Keratinocyte (primary cell): ENCODE measurements at regions not wholly inside any gene's neighbourhood (a gene's known extent, or its start where the extent isn't known, plus 50 kb on each side); places are given as distances from the start of the nearest gene placed in this dataset.

Source experiments
- DNase-seq: peaks from one replicate; pipeline ENCODE4 v3.0.0-alpha.2; 2011; ENCODE audit warnings: low read depth, missing footprints, low spot score
- FAIRE-seq: peaks from 2 replicates; lab custom pipeline; 2011; peaks lifted over from hg19 to GRCh38; lab: Jason Lieb, UNC
- H2AFZ ChIP-seq: 2 replicates; pipeline ENCODE4 v1.6.0; 2012; ENCODE audit warnings: low read length, control low read depth, inconsistent platforms; ENCODE audit not compliant: control insufficient read depth
- H3K27ac ChIP-seq: 2 replicates; pipeline ENCODE4 v1.5.1; 2011; ENCODE audit warnings: low read length; ENCODE audit not compliant: control insufficient read depth, insufficient read depth
- H3K27me3 ChIP-seq: 3 replicates; pipeline ENCODE4 v1.6.0; 2011; ENCODE audit warnings: low read length; ENCODE audit not compliant: control insufficient read depth, insufficient read depth; ENCODE audit errors: extremely low read depth
- H3K36me3 ChIP-seq, 2 experiments: 2 replicates in 1 of 2; 3 replicates in 1 of 2; pipeline ENCODE4 v1.5.1; 2011; ENCODE audit warnings: low read length in 2 of 2, mild to moderate bottlenecking in 1 of 2; ENCODE audit not compliant: control insufficient read depth in 2 of 2, insufficient read depth in 2 of 2; ENCODE audit errors: extremely low read depth in 1 of 2
- H3K4me1 ChIP-seq: 3 replicates; pipeline ENCODE4 v1.5.1; 2011; ENCODE audit warnings: low read length; ENCODE audit not compliant: control insufficient read depth, insufficient read depth; ENCODE audit errors: extremely low read depth
- H3K4me2 ChIP-seq: 3 replicates; pipeline ENCODE4 v1.6.0; 2011; ENCODE audit warnings: low read depth, low read length; ENCODE audit not compliant: control insufficient read depth, insufficient read depth; ENCODE audit errors: extremely low read depth
- H3K4me3 ChIP-seq, 3 experiments: fragments of 200-600 bp in 1 of 3; sonication (generic) in 1 of 3; 2 replicates in 2 of 3; 3 replicates in 1 of 3; pipeline ENCODE4 v1.5.1; 2011 to 2016; ENCODE audit warnings: low read length in 3 of 3, mild to moderate bottlenecking in 3 of 3, control low read depth in 2 of 3, inconsistent platforms in 1 of 3, low read depth in 1 of 3, mixed read lengths in 1 of 3, mixed run types in 1 of 3, moderate library complexity in 1 of 3; ENCODE audit not compliant: control insufficient read depth in 2 of 3, insufficient read depth in 2 of 3; ENCODE audit errors: extremely low read depth in 1 of 3
- H3K79me2 ChIP-seq: 2 replicates; pipeline ENCODE4 v1.6.0; 2012; ENCODE audit warnings: low read length; ENCODE audit not compliant: control insufficient read depth, insufficient read depth
- H3K9ac ChIP-seq: 3 replicates; pipeline ENCODE4 v1.6.0; 2011; ENCODE audit warnings: low read length; ENCODE audit not compliant: control insufficient read depth, insufficient read depth; ENCODE audit errors: extremely low read depth
- H3K9me1 ChIP-seq: 3 replicates; pipeline ENCODE4 v1.6.0; 2011; ENCODE audit warnings: low read length; ENCODE audit not compliant: control insufficient read depth, insufficient read depth; ENCODE audit errors: extremely low read depth
- H3K9me3 ChIP-seq: 2 replicates; pipeline ENCODE4 v1.5.1; 2012; ENCODE audit warnings: low read depth, low read length; ENCODE audit not compliant: control insufficient read depth
- H4K20me1 ChIP-seq: 3 replicates; pipeline ENCODE4 v1.6.0; 2011; ENCODE audit warnings: low read length; ENCODE audit not compliant: control insufficient read depth, insufficient read depth; ENCODE audit errors: extremely low read depth
- EZH2 ChIP-seq: IDR thresholded peaks from one replicate; pipeline ENCODE4 v1.6.1; 2012; ENCODE audit warnings: inconsistent platforms, mild to moderate bottlenecking, low read length, moderate library complexity
- dilution Hi-C: fragments of 300-500 bp; cut with MboI; formaldehyde crosslinking; loops from one replicate; pipeline ENCODE4 v1.7.0; 2020; ENCODE audit warnings: low sequenced_read_pairs; ENCODE audit not compliant: extremely low pct_ligation_motif_present
- TF ChIP-seq, protein P1 (sequence below), 3 experiments: IDR thresholded peaks in 1 of 3; conservative IDR thresholded peaks in 1 of 3; optimal IDR thresholded peaks in 1 of 3; 2 replicates in 2 of 3; 3 replicates in 1 of 3; pipeline versions ENCODE3 to v1.5.1; 2011; ENCODE audit warnings: low read length in 3 of 3, mild to moderate bottlenecking in 3 of 3, moderate library complexity in 2 of 3, control low read depth in 1 of 3, inconsistent platforms in 1 of 3; ENCODE audit not compliant: insufficient read depth in 2 of 3; ENCODE audit errors: extremely low read depth in 1 of 3

DNA sequence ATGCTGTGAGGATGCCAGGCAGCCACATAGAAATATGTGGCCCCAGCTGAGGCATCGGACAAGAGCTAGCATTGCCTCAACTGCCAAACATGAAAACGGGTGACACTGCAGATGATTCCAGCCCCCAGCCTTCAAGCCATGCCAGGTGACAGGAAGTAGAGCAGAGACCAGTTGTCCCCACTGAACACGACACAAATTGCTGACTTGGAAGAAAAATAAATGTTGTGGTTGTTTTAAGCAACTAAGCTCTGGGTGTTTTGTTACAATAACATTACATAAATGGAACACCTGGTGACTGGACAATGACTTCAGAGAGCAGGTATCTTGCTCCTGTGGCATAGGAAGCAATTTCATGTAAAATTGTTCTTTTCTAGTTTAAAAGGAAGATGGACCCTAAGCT lies 154.2 kb downstream of the KIF4B start:
- no peak for DNase-seq
- Histone ChIP-seq H3K27ac (no peak overlapping the region), H3K27me3 (no peaks in the 10 kb centered on the region), H3K9me1 (no peaks in the 10 kb centered on the region), H2AFZ (no peak overlapping the region), H3K4me1 (no peaks in the 10 kb centered on the region), H3K4me2 (no peak overlapping the region), H3K9ac (no peak overlapping the region), H4K20me1 (no peaks in the 10 kb centered on the region), H3K79me2 (no peaks in the 10 kb centered on the region), H3K36me3 (no peaks in the 10 kb centered on the region), H3K9me3 (no peaks in the 10 kb centered on the region), H3K4me3 (no peak overlapping the region)
- TF ChIP-seq, protein P1, sequence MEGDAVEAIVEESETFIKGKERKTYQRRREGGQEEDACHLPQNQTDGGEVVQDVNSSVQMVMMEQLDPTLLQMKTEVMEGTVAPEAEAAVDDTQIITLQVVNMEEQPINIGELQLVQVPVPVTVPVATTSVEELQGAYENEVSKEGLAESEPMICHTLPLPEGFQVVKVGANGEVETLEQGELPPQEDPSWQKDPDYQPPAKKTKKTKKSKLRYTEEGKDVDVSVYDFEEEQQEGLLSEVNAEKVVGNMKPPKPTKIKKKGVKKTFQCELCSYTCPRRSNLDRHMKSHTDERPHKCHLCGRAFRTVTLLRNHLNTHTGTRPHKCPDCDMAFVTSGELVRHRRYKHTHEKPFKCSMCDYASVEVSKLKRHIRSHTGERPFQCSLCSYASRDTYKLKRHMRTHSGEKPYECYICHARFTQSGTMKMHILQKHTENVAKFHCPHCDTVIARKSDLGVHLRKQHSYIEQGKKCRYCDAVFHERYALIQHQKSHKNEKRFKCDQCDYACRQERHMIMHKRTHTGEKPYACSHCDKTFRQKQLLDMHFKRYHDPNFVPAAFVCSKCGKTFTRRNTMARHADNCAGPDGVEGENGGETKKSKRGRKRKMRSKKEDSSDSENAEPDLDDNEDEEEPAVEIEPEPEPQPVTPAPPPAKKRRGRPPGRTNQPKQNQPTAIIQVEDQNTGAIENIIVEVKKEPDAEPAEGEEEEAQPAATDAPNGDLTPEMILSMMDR (optimal IDR thresholded peaks at IDR 0.05 in 1 of 3, IDR thresholded peaks at IDR 0.05 in 1 of 3, conservative IDR thresholded peaks at IDR 0.05 in 1 of 3; ENCODE audit: extremely low read depth in 1 of 3, insufficient read depth in 2 of 3, low read length in 3 of 3): no peak
- TF ChIP-seq EZH2: no peak
- no peak for FAIRE-seq
- dilution Hi-C loops: no loop called here

DNA sequence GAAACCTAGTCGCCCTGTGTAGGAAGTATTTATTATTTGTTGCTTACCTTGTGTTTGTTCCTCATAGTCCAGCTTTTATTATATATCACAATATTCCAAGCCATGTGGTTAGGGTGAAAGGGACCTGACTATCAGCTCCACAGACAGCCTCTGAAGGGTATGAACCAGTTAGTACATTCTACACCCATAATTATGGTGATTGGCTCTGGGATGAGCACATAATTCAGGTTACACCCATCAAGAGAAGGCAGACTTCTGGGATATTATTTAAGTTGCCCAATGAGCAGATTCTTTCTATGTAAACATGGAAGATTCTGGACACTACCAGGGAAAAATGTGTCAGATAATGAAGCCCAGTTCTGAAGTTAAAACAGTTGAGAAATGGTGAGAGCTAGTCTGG lies 168.0 kb downstream of the KIF4B start:
- FAIRE-seq (no peak), DNase-seq (no peak)
- H3K36me3 ChIP-seq: no peaks in the 10 kb centered on the region
- dilution Hi-C loops: no loop called here
- H3K9me3 ChIP-seq: peaks cover 2% of the 10 kb centered on the region
- no peaks in the 10 kb centered on the region for H3K27me3 ChIP-seq
- no peaks in the 10 kb centered on the region for H4K20me1 ChIP-seq
- no peak overlapping the region for H3K4me2 ChIP-seq
- no peak for TF ChIP-seq EZH2
- no peak overlapping the region for H2AFZ ChIP-seq
- no peak overlapping the region for H3K27ac ChIP-seq
- no peak overlapping the region for H3K4me3 ChIP-seq
- no peaks in the 10 kb centered on the region for H3K4me1 ChIP-seq
- no peaks in the 10 kb centered on the region for H3K79me2 ChIP-seq
- no peak overlapping the region for H3K9ac ChIP-seq
- no peaks in the 10 kb centered on the region for H3K9me1 ChIP-seq

DNA sequence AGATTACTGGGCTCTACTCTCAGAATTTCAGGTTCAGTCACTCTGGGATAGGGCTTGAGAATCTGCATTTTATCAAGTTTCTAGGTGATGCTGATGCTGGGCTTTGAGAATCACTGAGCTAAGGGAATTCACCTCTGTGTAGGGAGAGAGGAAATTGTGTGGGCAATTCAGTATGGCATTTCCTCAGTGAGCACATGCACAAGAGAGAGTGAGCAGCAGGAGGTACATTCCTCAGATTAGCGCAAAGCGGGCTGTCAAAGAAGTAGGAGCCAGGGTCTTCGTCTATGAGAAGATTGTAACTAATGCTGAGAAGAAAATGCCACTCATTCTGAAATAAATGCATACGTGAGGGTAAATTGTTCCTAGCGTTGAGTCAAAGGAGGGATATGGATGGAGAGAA lies 175.9 kb downstream of the KIF4B start:
- no peak for FAIRE-seq
- H3K9me1 ChIP-seq: no peaks in the 10 kb centered on the region
- dilution Hi-C loops: no loop called here
- H3K36me3 ChIP-seq: no peaks in the 10 kb centered on the region
- H3K9ac ChIP-seq: no peak overlapping the region
- H3K27ac ChIP-seq: no peak overlapping the region
- H3K27me3 ChIP-seq: no peaks in the 10 kb centered on the region
- no peak overlapping the region for H3K4me2 ChIP-seq
- no peak overlapping the region for H3K4me3 ChIP-seq
- H3K9me3 ChIP-seq: peaks cover 2% of the 10 kb centered on the region
- H4K20me1 ChIP-seq: no peaks in the 10 kb centered on the region
- H3K79me2 ChIP-seq: no peaks in the 10 kb centered on the region
- DNase-seq: no peak
- no peak overlapping the region for H2AFZ ChIP-seq
- TF ChIP-seq, protein P1 (optimal IDR thresholded peaks at IDR 0.05 in 1 of 3, IDR thresholded peaks at IDR 0.05 in 1 of 3, conservative IDR thresholded peaks at IDR 0.05 in 1 of 3; ENCODE audit: extremely low read depth in 1 of 3, insufficient read depth in 2 of 3, low read length in 3 of 3): no peak
- no peak for TF ChIP-seq EZH2
- no peaks in the 10 kb centered on the region for H3K4me1 ChIP-seq
